Stomach (tissue), 8 donors: ENCODE measurements at regions not wholly inside any gene's neighbourhood (a gene's known extent, or its start where the extent isn't known, plus 50 kb on each side); places are given as distances from the start of the nearest gene placed in this dataset.

Experiments
- DNase-seq, 2 donors: peaks; one replicate each; pipeline versions ENCODE4 v3.0.0 to v3.0.0-alpha.2; 2013 to 2019
- H3K27ac ChIP-seq, 5 donors: fragments of 200-600 bp in 4 of 5; sonication (generic) in 4 of 5; one replicate each; pipeline ENCODE4 v1.5.1; 2013 to 2019; ENCODE audit warnings: mild to moderate bottlenecking in 1 of 5, moderate library complexity in 1 of 5
- H3K27me3 ChIP-seq, 3 donors: fragments of 200-600 bp; sonication (generic); one replicate each; pipeline ENCODE4 v1.5.1; 2017 to 2019; ENCODE audit warnings: mixed run types in 1 of 3
- H3K36me3 ChIP-seq, 4 donors: fragments of 200-600 bp; sonication (generic); 1 replicate in 3 of 4; 2 replicates in 1 of 4; pipeline ENCODE4 v1.5.1; 2016 to 2019
- H3K4me1 ChIP-seq, 4 donors: fragments of 200-600 bp; sonication (generic); one replicate each; pipeline ENCODE4 v1.5.1; 2016 to 2019
- H3K4me3 ChIP-seq, 4 donors: fragments of 200-600 bp; sonication (generic) in 3 of 4; one replicate each; pipeline ENCODE4 v1.5.1; 2016 to 2019; ENCODE audit warnings: mild to moderate bottlenecking in 1 of 4
- H3K9me3 ChIP-seq, 4 donors: fragments of 200-600 bp; sonication (generic); one replicate each; pipeline ENCODE4 v1.5.1; 2016 to 2019
- CTCF ChIP-seq, 7 experiments: fragments of 450-650 bp in 4 of 7; fragments of 200-600 bp in 3 of 7; sonication (generic) in 3 of 7; IDR thresholded peaks; one replicate each; pipeline ENCODE4 v1.5.1; 2016 to 2019; ENCODE audit warnings: antibody characterized with exemption in 7 of 7, control low read depth in 2 of 7, mild to moderate bottlenecking in 1 of 7
- EP300 ChIP-seq: sonication (generic); formaldehyde crosslinking; IDR thresholded peaks from one replicate; pipeline ENCODE4 v1.6.1; 2017; ENCODE audit warnings: antibody characterized with exemption
- POLR2A ChIP-seq, 4 donors: fragments of 450-650 bp; IDR thresholded peaks; one replicate each; pipeline ENCODE4 v1.6.1; 2016; ENCODE audit warnings: antibody characterized with exemption in 4 of 4, control low read depth in 2 of 4, mild to moderate bottlenecking in 1 of 4, moderate library complexity in 1 of 4
- POLR2AphosphoS5 ChIP-seq, 3 donors: sonication (generic); formaldehyde crosslinking; IDR thresholded peaks; one replicate each; pipeline ENCODE4 v1.6.1; 2016; ENCODE audit warnings: antibody characterized with exemption in 3 of 3
- WGBS, 5 donors: extraction: QIAGEN DNeasy Blood & Tissue Kit in 3 of 5; methylation state at CpG; one replicate each; pipeline versions ENCODE4 v1.1.5 to v1.1.7; 2013 to 2018; 5-methylcytosine and 5-hydroxymethylcytosine counted together
- intact Hi-C: fragments of 100-400 bp; cut with DNase I; formaldehyde crosslinking; loops from one replicate; pipeline ENCODE4 v1.15.1; 2023; ENCODE audit warnings: low total_unique reads
- donor health status: healthy with polysubstance abuse.
- donor health status: Bipolar disorder and iron deficiency.
- donor health status: healthy.

DNA sequence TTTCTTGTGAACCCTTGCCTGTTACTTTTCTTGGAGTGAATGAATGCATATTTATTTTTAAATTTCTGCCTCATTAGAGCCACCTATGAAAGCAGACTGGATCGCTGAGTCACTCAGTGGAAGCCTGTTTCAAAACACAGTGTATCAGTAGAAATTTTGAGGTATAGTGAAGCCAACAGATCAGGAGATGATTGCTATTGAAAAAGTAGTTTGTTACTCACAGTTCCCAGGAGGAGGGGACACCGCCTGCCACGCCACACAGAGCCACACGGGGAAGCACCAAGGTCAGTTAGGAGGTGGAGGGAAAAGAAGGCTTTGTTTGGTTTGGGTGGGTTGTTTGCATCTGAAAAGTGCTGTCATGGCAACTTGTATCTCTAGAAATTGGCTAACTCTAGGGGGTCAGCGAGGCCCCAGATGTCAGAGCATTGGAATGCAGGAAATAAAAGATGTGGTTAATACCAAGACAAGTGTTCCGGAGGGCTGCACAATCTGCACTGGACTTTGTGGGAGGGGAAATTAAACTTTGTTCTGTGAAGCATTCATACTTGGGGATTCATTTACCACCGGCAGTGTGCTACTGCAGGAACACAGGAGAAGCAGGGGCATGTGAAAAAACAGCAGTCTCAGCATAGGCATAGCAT is 106.4 kb upstream of the SDK1 start:
- 40 to 58% (median 49%) methylated on average over 7 of the region's 7 CpGs for WGBS, 5 donors
- intact Hi-C loops = no loop called here
- DNase-seq = peak in 1 of 2 donors; percentile 63

DNA sequence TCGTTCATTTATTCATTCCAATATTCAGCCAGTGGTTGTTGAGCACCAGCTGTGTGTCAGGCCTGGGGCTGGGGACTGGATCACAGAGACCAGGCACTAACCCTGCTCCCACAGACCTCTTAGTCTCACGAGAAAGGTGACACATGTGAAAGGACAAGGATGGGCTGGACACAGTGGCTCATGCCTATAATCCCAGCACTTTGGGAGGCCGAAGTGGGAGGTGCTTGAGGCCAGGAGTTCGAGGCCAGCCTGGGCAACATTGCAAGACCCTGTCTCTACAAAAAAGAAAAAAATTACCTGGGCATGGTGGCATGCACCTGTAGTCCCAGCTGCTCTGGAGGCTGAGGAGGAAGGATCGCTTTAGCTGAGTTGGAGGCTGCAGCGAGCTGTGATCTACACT is 105.9 kb upstream of the SDK1 start:
- TF ChIP-seq EP300 (no peak), POLR2AphosphoS5 (IDR thresholded peaks at IDR 0.05) (no peak), POLR2A (IDR thresholded peaks at IDR 0.05) (no peak), CTCF (IDR thresholded peaks at IDR 0.05) (no peak)
- Histone ChIP-seq H3K27me3 (no peaks in the 10 kb centered on the region), H3K4me1 (peaks cover 0 to 5% (median 0%) of the 10 kb centered on the region in 4 donors), H3K36me3 (no peaks in the 10 kb centered on the region), H3K27ac (peak overlapping the region in 1 of 5 donors; percentile 54), H3K9me3 (peaks cover 0 to 5% (median 2%) of the 10 kb centered on the region in 4 donors), H3K4me3 (no peak overlapping the region)
- intact Hi-C loops = no loop called here
- WGBS, 5 donors = 78 to 87% (median 83%) methylated on average over 6 of the region's 6 CpGs
- no peak for DNase-seq

More for the DNA sequence above, 106.4 kb upstream of the SDK1 start:
- Histone ChIP-seq H3K27ac (peak overlapping the region in 1 of 5 donors; percentile 54), H3K27me3 (no peaks in the 10 kb centered on the region), H3K36me3 (no peaks in the 10 kb centered on the region), H3K4me1 (peaks cover 0 to 5% (median 0%) of the 10 kb centered on the region in 4 donors), H3K9me3 (peaks cover 0 to 5% (median 2%) of the 10 kb centered on the region in 4 donors), H3K4me3 (no peak overlapping the region)
- TF ChIP-seq EP300 (no peak), POLR2A (IDR thresholded peaks at IDR 0.05) (no peak), CTCF (IDR thresholded peaks at IDR 0.05) (no peak), POLR2AphosphoS5 (IDR thresholded peaks at IDR 0.05) (no peak)

- intact Hi-C loops = no loop called here
- DNase-seq = no peak
- WGBS, 5 donors = 79 to 85% (median 82%) methylated on average over 21 of the region's 21 CpGs
These were observed 104.2 kb upstream of the SDK1 start for GRCh38 chr7:3196629-3197400.

GRCh38 chr7:3197567-3198213 is 103.4 kb upstream of the SDK1 start:
- WGBS, 5 donors = 64 to 70% (median 66%) methylated on average over 11 of the region's 11 CpGs
- intact Hi-C loops = no loop called here
- H3K36me3 ChIP-seq = no peaks in the 10 kb centered on the region
- TF ChIP-seq POLR2AphosphoS5 (IDR thresholded peaks at IDR 0.05) (no peak), CTCF (IDR thresholded peaks at IDR 0.05) (no peak), POLR2A (IDR thresholded peaks at IDR 0.05) (no peak), EP300 (no peak)
- no peak overlapping the region for H3K4me3 ChIP-seq
- DNase-seq = no peak
- H3K4me1 ChIP-seq = peaks cover 0 to 5% (median 0%) of the 10 kb centered on the region in 4 donors
- H3K9me3 ChIP-seq = peaks cover 0 to 5% (median 2%) of the 10 kb centered on the region in 4 donors
- H3K27me3 ChIP-seq = no peaks in the 10 kb centered on the region
- H3K27ac ChIP-seq = no peak overlapping the region

More at GRCh38 chr7:3196629-3197400, 104.2 kb upstream of the SDK1 start:
- TF ChIP-seq EP300 (no peak), POLR2A (IDR thresholded peaks at IDR 0.05) (no peak)
- Histone ChIP-seq H3K4me3 (no peak overlapping the region), H3K27ac (no peak overlapping the region), H3K9me3 (peaks cover 0 to 5% (median 2%) of the 10 kb centered on the region in 4 donors), H3K4me1 (peaks cover 0 to 5% (median 0%) of the 10 kb centered on the region in 4 donors), H3K36me3 (no peaks in the 10 kb centered on the region), H3K27me3 (no peaks in the 10 kb centered on the region)
